ENCODE measurements at regions not wholly inside any gene's neighbourhood (a gene's known extent, or its start where the extent isn't known, plus 50 kb on each side); places are given as distances from the start of the nearest gene placed in this dataset.

DNA sequence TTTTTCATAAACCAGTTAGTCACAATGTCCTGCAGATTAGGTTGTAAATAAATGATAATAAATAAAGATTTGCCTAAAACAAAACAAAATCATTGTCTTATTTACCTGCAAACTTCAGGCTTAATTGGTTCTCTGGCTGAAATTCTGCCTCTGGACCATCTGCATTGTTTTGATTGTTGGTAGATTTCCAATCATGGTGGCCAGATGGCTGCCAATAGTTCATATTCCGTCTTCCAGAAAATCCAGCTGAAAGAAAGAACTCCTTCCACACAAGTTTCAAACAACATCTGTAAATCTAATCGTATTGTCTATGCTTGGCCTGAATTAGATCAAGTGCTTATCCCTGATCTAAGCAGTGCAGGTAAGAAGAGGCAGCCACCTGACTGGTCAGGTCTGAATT lies 771.1 kb upstream of the ZEB2 start:
- H3K27me3 Mint-ChIP-seq, result peaks cover 6% of the 10 kb centered on the region
- no peaks in the 10 kb centered on the region for H3K4me1 Mint-ChIP-seq (ENCODE audit: low read depth)
- H3K9me3 Mint-ChIP-seq (ENCODE audit: low read depth), result no peaks in the 10 kb centered on the region
- no peak overlapping the region for H3K4me3 Mint-ChIP-seq
- H3K27ac Mint-ChIP-seq, result no peak overlapping the region
- H3K36me3 Mint-ChIP-seq, result no peaks in the 10 kb centered on the region

DNA sequence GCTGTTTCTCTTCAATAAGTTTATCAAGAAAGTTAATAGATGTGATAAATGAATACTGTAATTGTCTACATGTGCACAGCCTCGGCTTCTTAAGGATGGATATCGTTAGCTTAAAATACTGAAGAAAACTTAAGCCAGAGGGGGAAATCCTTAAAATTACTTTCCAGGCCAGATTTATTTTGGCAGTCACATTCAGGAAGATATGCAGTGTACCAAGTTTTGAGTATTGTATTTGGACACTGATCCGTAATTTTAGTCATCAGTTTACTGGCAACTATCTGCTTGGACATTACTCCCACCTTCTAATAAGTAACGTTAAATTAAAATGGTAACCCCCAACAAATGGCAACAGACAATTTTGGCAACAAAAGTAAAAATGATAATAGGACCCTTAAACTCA lies 770.0 kb upstream of the ZEB2 start:
- H3K4me3 Mint-ChIP-seq, result no peak overlapping the region

DNA sequence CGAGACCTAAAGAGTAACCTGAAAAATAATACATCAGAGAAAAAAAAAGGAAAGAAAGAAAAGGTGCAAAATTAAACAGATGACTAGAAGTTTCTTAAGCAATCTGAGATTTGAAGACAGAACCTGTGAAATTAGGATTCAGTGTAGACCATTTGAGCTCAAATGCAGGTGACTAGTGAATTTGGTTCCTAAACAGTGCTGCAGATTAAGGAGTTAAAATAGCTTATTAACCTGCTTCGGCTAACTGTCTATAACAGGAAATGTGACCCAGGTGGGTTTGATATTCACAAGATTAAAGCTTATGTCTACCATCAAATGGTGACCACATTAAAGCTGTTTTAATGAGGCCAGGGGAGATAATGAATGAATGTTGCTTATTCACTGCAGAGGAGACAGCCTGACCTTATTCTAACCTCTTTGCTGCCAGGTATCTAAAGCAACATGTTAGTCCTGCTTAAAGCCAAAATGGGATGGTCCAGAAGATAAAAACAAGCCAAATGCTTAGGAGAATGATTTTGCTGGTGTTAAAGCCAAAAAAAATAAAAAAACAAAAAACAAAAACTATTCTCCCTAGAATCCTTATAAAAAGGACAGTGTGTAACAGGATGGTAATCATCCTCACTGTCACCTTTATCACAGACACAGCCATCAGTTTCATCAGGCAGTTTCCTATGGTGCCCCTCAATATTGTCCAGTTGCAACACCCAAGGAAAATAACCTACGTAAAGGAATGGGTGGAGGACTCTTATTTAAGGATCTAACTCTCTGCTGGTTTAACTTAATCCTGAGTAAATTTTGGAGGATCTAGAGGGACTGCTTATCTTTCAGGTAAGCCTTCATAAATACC lies 769.0 kb upstream of the ZEB2 start:
- no peaks in the 10 kb centered on the region for H3K4me1 Mint-ChIP-seq (ENCODE audit: low read depth)
- no peak overlapping the region for H3K4me3 Mint-ChIP-seq
- no peaks in the 10 kb centered on the region for H3K9me3 Mint-ChIP-seq (ENCODE audit: low read depth)
- H3K36me3 Mint-ChIP-seq, result no peaks in the 10 kb centered on the region
- peaks cover 6% of the 10 kb centered on the region for H3K27me3 Mint-ChIP-seq
- H3K27ac Mint-ChIP-seq, result no peak overlapping the region

More for the DNA sequence above, 770.0 kb upstream of the ZEB2 start:
- Mint-ChIP-seq H3K9me3 (ENCODE audit: low read depth) (no peaks in the 10 kb centered on the region), H3K36me3 (no peaks in the 10 kb centered on the region), H3K27me3 (peaks cover 6% of the 10 kb centered on the region), H3K4me1 (ENCODE audit: low read depth) (no peaks in the 10 kb centered on the region), H3K27ac (no peak overlapping the region)

DNA sequence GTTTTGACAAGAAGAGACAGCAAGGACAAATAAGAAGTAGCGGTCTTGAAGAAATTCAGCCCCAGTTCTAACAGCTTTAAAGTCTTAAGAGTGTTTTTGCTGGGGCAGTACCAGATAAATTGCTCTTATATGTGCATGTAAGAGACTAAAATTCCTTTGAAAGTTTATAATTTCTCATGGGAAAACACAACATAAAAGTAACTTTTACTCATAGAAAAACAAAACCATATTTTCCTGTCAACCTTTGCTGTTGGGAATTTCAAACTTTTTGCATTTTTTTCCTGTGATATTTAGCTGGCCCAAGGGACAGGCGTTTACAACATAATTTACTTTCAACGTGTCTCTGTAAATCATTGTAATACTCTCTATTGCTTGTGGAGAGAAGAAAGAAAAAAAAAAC lies 767.8 kb upstream of the ZEB2 start:
- no peaks in the 10 kb centered on the region for H3K36me3 Mint-ChIP-seq
- H3K9me3 Mint-ChIP-seq (ENCODE audit: low read depth), result no peaks in the 10 kb centered on the region
- no peak overlapping the region for H3K4me3 Mint-ChIP-seq
- peaks cover 4% of the 10 kb centered on the region for H3K27me3 Mint-ChIP-seq
- H3K27ac Mint-ChIP-seq, result no peak overlapping the region
- no peaks in the 10 kb centered on the region for H3K4me1 Mint-ChIP-seq (ENCODE audit: low read depth)

DNA sequence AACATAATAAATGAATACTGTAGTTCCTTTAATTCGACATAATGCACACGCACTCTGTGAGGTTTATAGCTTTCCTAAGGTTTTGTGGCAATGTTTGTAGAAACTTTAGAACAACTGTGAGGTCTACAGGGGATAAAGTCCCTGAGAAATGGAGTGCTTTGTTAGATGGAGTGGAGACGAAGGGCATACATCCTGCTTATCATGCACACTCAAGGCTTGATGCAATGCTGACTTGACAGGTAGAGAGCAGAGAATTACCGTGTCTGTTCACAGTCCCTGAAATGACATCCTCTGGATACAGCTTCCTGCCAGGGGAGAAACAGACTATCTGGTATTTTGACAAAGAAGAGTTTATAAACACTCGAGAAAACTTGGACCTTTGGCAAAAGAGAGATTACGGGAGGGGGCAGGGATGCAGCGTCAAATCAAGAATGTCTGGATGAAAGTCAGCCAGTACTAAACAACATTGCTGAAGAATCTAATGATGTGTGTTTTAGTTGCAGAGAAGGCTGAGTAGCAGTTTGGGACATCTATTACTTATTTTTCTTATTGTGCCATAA lies 766.9 kb upstream of the ZEB2 start:
- H3K4me3 Mint-ChIP-seq, result no peak overlapping the region
- no peak overlapping the region for H3K27ac Mint-ChIP-seq
- H3K27me3 Mint-ChIP-seq, result peaks cover 4% of the 10 kb centered on the region
- H3K36me3 Mint-ChIP-seq, result no peaks in the 10 kb centered on the region
- H3K9me3 Mint-ChIP-seq (ENCODE audit: low read depth), result no peaks in the 10 kb centered on the region
- no peaks in the 10 kb centered on the region for H3K4me1 Mint-ChIP-seq (ENCODE audit: low read depth)

DNA sequence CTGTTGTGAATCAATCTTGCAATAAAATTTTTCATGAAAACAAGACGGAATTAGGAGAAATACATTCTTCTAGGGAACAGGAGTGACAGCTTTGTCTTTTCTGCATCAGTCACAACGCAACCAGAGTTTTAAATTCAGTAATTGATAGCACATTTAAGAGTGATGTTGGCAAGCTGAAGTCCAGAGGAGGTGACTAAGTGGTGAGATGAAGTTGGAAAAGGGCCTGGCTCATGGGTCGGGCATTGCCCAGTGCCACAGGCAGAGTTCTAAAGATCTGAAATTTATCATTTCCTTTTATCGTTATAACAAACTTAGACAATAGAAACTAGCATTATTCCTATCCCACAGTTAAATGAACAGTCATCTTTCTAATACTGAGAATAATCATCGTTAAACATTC lies 764.6 kb upstream of the ZEB2 start:
- Mint-ChIP-seq H3K9me3 (ENCODE audit: low read depth) (no peaks in the 10 kb centered on the region), H3K27ac (no peak overlapping the region), H3K27me3 (peaks cover 2% of the 10 kb centered on the region), H3K4me3 (no peak overlapping the region), H3K36me3 (no peaks in the 10 kb centered on the region), H3K4me1 (ENCODE audit: low read depth) (no peaks in the 10 kb centered on the region)

DNA sequence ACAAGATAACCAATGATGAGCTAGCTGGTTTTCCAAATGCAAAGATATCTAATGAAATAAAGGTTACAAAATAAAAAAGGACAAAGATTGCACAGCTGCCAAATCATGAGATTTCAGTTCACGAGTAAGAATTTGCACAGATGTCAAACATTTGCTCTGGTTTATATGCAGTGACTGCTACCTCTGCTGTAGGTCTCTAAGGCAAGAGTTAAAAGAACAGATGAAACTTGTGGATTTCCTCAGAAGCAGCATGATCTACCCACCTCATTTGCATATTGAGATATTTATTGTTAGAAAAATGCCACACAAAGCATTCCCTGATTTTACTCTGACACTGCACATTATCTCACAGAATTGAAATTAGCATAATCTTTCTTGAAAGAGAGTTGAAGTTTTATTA lies 763.2 kb upstream of the ZEB2 start:
- Mint-ChIP-seq H3K27ac (no peak overlapping the region), H3K4me1 (ENCODE audit: low read depth) (no peaks in the 10 kb centered on the region), H3K27me3 (peaks cover 2% of the 10 kb centered on the region), H3K9me3 (ENCODE audit: low read depth) (no peaks in the 10 kb centered on the region), H3K36me3 (no peaks in the 10 kb centered on the region), H3K4me3 (no peak overlapping the region)

DNA sequence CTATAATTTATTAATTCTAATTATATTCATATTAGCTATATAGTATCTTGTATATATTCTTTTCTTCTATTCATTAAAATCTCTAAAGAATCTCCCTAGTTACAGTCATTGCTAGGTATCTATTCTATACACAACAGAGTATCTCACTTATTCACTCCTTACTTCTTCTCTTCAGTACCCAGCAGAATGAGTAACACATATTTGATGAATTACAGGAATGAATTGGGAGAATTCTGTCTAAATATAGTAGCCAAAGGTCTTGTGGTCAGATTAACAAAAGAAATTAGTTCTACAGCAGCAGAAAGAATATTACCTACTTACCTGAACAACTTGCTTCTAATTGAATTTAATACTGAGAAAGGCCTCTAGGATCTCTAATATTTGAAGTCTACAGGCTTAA lies 758.0 kb upstream of the ZEB2 start:
- no peaks in the 10 kb centered on the region for H3K4me1 Mint-ChIP-seq (ENCODE audit: low read depth)
- H3K36me3 Mint-ChIP-seq, result no peaks in the 10 kb centered on the region
- H3K27me3 Mint-ChIP-seq, result peaks cover 2% of the 10 kb centered on the region
- H3K4me3 Mint-ChIP-seq, result no peak overlapping the region
- no peaks in the 10 kb centered on the region for H3K9me3 Mint-ChIP-seq (ENCODE audit: low read depth)
- H3K27ac Mint-ChIP-seq, result no peak overlapping the region

DNA sequence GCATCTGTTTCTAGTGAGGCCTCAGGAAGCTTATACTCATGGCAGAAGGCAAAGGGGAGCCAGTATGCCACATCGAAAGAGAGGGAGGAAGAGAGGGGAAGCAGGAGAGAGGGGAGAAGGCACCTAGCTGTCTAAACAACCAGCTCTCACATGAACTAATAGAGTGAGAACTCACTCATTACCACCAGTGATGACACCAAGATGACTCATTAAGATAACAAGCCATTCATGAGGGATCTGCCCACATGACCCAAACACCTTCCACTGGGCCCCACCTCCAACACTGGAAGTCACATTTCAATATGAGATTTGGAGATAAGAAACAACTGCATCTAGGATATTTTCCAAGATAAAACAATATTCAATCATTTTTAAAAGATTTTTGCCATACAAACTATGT lies 753.9 kb upstream of the ZEB2 start:
- Mint-ChIP-seq H3K36me3 (no peaks in the 10 kb centered on the region), H3K27me3 (no peaks in the 10 kb centered on the region), H3K4me3 (no peak overlapping the region), H3K9me3 (ENCODE audit: low read depth) (no peaks in the 10 kb centered on the region), H3K4me1 (ENCODE audit: low read depth) (no peaks in the 10 kb centered on the region), H3K27ac (no peak overlapping the region)

DNA sequence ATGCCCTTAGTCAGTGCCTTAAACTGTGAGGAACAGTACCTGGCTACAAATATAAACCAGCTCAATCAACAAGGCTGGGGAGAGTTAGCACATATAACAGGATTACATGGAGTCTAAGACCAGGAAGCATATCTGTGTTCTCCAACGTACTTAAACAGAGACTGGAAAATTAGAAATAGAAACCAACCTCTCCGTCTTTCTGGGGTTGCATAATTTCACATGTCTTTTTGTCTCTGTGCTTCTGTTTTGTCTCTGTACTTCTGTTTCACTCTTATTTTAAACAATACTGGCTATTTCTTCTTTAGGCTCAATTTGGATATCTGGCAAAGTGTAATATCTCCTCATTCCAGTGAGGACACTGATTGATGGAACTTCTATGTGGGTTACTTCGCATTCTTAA lies 749.0 kb upstream of the ZEB2 start:
- no peak overlapping the region for H3K27ac Mint-ChIP-seq
- no peak overlapping the region for H3K4me3 Mint-ChIP-seq
- no peaks in the 10 kb centered on the region for H3K4me1 Mint-ChIP-seq (ENCODE audit: low read depth)
- peaks cover 9% of the 10 kb centered on the region for H3K27me3 Mint-ChIP-seq
- no peaks in the 10 kb centered on the region for H3K36me3 Mint-ChIP-seq
- H3K9me3 Mint-ChIP-seq (ENCODE audit: low read depth), result no peaks in the 10 kb centered on the region

DNA sequence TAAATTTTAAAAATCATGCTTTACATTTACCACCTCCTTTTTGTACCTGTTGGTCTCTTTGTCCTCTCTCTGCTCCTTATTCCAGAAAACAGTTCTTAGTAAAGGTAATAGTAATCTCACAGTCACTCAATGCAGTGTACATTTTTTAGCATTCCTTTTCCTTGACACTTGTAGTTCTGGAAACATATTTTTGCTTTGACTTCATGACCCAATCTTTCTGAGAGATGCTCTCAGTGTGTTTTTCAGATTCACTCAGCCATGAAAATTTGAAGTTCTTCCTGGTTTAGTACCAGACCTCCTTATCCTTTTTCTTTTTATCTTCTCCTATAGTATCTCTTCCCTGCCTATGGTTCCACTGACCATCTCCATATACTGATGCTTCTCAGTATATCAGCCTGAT lies 747.5 kb upstream of the ZEB2 start:
- H3K4me1 Mint-ChIP-seq (ENCODE audit: low read depth), result no peaks in the 10 kb centered on the region
- H3K27ac Mint-ChIP-seq, result no peak overlapping the region
- no peaks in the 10 kb centered on the region for H3K36me3 Mint-ChIP-seq
- no peaks in the 10 kb centered on the region for H3K9me3 Mint-ChIP-seq (ENCODE audit: low read depth)
- H3K4me3 Mint-ChIP-seq, result no peak overlapping the region
- peaks cover 9% of the 10 kb centered on the region for H3K27me3 Mint-ChIP-seq

DNA sequence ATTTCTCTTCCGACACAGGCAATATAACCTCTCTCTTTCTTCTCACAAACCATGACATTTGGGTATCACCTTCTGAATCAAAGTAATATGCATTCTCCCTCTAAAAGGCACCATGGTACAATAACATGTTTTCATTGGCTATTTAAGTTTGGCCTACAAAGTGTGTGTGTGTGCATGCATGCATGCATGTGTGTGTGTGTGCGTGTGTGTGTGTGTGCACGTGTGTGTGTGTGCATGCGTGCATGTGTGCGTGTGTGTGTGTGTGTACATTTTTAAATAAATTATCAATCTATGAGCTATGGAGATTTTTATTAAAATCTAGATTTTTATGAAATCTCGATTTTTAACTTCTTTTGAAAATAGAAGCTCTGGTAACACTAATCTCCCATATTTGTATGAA lies 745.3 kb upstream of the ZEB2 start:
- Mint-ChIP-seq H3K9me3 (ENCODE audit: low read depth) (peaks cover under 1% of the 10 kb centered on the region), H3K4me3 (no peak overlapping the region), H3K27me3 (peaks cover 12% of the 10 kb centered on the region), H3K36me3 (no peaks in the 10 kb centered on the region), H3K4me1 (ENCODE audit: low read depth) (no peaks in the 10 kb centered on the region), H3K27ac (no peak overlapping the region)

DNA sequence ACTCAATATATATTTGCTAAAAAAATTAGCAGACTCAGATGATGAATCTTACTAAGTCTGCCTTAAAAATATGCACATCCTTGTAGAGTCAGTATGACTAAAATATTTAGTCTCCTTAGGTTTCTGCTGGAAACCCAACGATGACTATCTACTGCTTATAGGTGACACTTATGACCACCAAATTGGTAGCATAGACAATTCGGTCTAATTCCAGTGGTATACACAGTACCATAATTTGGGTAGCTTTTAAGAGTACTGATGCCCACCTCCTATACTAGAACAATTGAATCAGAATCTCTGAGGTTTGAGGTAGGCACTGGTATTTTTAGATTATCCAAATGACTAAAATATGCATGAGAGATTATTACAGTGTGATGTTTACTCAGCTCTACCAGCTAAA lies 740.8 kb upstream of the ZEB2 start:
- H3K4me3 Mint-ChIP-seq, result no peak overlapping the region
- H3K36me3 Mint-ChIP-seq, result no peaks in the 10 kb centered on the region
- peaks cover 22% of the 10 kb centered on the region for H3K27me3 Mint-ChIP-seq
- H3K27ac Mint-ChIP-seq, result no peak overlapping the region
- peaks cover 9% of the 10 kb centered on the region for H3K4me1 Mint-ChIP-seq (ENCODE audit: low read depth)
- peaks cover 14% of the 10 kb centered on the region for H3K9me3 Mint-ChIP-seq (ENCODE audit: low read depth)

DNA sequence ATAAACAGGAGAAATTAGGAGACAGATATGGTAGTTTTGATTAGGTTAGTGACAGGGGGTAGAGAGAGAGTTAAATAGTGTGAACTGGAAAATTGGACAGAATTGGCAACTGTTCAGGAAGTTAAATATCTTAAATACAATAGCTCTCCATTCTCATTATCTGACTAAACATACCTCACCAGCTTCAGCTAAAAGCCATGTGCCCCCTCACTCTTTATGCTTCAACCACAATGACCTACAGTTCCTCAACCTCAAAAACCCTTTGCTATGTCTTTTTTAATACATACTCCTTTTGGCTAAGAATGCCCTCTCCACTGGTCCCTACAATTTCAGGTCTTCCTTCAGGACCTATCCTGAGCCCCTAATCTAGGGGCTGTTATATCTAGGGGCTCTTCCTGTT lies 740.2 kb upstream of the ZEB2 start:
- Mint-ChIP-seq H3K4me3 (no peak overlapping the region), H3K27me3 (peaks cover 24% of the 10 kb centered on the region), H3K27ac (no peak overlapping the region)

DNA sequence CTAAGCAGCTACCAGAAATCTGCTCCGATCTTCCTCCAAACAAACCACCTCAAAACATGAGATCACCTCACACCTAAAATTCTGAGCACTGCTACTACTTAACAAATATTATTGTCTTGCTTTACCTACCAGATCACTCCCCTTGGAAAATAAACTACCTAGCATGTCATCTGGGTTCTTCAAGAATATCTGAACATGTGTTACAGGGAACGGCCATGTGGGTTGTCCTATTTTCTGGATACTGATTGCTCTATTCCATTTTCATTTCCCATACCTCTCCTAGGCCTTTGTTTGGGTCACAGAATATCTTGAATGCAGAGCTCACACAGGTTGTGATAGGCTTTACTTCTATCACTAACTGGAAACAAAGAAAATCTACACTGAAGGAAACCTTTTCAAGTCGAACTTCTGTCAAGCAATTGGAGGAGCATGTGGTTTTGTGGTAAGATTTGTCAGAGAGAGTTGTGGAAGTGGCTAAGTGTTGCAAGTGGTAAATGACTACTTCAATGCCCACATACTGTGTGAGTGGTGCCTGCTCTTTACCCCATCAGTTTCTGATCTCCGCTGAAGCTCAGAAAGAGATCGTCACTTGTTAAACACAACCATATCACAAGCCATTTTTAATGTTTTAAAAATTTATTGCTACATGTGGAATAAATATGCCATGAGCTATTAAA lies 739.1 kb upstream of the ZEB2 start:
- Mint-ChIP-seq H3K36me3 (no peaks in the 10 kb centered on the region), H3K27ac (no peak overlapping the region), H3K27me3 (peaks cover 26% of the 10 kb centered on the region), H3K4me1 (ENCODE audit: low read depth) (peaks cover 9% of the 10 kb centered on the region), H3K9me3 (ENCODE audit: low read depth) (peaks cover 14% of the 10 kb centered on the region), H3K4me3 (no peak overlapping the region)

More for the DNA sequence above, 740.2 kb upstream of the ZEB2 start:
- Mint-ChIP-seq H3K4me1 (ENCODE audit: low read depth) (peaks cover 9% of the 10 kb centered on the region), H3K9me3 (ENCODE audit: low read depth) (peaks cover 14% of the 10 kb centered on the region), H3K36me3 (no peaks in the 10 kb centered on the region)

Data from activated naive CD8-positive, alpha-beta T cell (primary cell).